Pons (tissue), 1 donor: ENCODE measurements at regions not wholly inside any gene's neighbourhood (a gene's known extent, or its start where the extent isn't known, plus 50 kb on each side); places are given as distances from the start of the nearest gene placed in this dataset.

ENCODE experiments used
- DNase-seq: peaks from one replicate; pipeline ENCODE4 v3.0.0-alpha.2; 2016; ENCODE audit warnings: low spot score

DNA sequence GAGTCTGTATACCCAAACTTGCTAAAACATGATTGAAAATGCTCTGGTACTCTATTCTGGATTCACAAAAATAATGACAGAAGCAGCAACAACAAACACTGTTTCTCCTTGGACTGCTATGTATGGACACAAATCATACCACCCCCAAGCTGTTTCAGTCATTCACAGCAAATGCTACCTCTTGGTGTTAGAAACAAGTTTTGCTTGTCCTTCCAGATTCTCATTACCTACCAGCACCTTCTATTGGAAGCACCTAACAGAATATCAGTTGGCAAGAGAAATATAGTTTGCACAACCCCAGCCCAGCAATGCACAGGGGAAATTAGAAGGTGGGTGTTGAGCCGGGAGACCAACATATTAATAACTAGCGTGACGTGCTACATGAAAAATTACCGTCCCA, 1950.9 kb downstream of the C4orf33 start:
- DNase-seq: no peak

DNA sequence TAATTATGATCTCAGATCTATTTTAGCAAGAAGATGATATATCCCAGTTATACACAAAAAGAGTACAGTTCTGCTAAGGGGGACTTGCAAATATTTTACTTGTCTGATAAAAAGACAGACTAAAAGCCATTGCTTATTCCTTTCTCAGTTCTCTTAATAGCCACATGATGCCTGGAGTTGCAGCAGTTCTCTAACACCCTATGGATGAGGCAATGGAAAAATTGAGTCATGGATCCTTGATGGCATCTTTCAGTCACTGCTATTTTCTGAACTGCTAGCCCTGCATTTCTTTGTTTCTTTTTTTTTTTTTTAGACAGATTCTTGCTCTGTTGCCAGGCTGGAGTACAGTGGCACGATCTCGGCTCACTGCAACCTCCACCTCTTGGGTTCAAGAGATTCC, 1956.7 kb downstream of the C4orf33 start:
- DNase-seq: no peak

DNA sequence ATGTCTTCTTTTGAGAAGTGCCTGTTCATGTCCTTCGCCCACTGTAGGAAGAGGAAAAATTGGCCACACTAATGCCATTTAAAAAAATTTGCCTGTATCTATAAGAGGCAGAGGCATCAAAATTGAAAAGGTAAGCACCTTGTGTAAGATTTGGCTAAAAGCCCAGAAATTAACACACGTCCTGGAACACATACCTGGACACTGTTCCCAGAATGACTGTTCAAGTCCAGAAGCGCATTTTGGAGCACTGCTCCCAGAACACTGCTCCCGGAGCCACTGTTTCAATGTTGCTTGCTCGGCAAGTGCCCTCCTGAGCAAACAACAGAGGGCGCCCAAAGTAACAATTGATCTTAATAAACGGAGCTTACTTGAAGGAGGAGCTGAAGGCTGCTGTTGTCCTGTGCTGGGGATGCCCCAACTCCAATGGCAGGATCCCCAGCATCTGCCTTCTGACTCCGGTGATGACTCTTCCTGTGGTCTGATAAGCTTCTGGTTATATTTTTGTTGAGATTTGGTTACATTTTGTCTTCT, 1958.6 kb downstream of the C4orf33 start:
- DNase-seq: no peak

DNA sequence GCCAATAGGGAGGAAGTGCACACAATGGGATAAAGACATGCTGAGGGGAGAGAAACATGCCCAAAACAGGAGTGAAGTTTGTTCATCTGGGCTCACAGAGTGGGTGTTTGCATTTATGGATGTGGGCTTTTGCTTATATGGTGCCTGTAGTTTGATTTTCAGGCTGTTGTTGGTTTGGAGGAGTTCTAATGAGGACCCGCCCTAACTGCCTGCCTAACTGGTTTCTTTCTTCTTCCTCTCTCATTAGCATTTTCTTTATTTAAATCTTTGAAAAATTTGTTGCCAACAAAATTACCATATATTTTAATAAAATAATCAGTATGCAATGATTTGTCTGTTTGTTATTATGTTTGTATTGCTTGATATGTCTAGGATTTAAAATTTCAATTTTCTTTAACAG, 1965.8 kb downstream of the C4orf33 start:
- no peak for DNase-seq

DNA sequence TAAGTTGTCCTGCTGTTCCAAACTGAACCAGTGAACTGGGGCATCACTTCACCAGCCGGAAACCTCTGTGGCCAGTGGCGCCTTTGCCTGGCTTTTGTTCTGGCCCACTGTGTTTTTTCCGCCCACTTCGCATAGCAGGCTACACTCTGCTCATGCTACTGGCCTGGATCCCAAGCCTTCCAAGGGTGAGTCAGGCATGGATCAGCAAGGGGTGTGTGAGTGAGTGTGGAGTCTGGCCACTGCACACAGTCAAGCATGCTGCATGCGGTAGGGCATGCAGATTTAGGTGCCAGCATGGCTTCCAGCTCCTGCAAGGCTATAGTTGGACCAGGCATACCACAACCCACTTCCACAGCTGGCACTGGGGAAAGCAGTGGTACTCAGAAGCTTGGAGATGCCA, 1967.9 kb downstream of the C4orf33 start:
- DNase-seq: no peak

DNA sequence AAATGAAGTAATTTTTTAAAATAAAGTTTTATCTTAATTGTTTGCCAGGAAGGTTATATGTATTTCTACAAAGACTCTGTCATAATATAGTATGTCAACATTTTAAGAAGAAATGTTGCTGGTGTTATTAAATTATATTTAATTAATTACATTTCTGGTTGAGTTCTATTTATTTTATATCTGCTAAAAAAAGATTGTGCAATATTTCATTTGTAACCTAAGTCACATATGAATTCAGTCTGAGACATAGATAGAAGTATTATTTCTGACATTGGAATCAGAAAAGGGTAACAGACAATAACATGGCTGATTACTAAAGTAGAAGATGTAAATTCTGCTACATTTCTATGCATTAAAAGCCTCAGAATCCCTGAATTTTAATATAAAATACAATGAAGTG, 1985.1 kb downstream of the C4orf33 start:
- DNase-seq: no peak

DNA sequence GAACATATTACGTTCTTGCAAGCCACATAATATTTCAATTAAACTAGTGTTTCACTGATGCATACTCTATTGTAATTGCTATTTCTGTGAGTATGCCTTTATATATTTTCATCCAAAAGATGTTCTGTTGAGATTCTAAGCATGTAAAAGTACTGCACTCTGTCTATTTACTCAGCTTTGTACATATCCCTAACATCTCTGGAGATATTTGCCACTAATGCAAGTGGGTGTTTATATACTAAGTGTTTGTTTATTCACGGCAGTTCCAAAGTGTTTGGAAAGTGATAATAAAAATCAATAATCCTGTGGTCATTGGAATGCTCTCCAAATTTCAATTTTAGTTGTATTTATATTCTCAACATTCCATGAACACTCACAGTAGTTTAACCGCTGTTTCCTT, 1989.0 kb downstream of the C4orf33 start:
- no peak for DNase-seq

DNA sequence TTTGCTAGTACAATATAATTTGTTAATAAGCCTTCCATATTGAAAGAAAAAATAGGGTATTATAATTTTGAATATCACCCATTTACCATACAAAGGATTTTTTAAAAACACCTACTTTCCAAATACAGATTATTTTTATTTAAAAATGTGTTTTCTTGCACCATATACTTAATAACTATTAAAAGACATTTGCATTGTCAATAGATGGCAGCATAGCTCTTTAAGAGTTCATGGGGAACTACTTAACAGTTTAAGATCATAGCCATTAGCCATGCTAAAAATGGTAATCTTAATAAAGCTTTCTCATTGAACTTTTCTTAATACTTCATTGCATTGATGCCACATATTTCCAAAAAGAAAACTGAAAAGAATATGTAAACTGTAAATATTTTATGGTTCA, 1995.9 kb downstream of the C4orf33 start:
- DNase-seq: peak; percentile 76

DNA sequence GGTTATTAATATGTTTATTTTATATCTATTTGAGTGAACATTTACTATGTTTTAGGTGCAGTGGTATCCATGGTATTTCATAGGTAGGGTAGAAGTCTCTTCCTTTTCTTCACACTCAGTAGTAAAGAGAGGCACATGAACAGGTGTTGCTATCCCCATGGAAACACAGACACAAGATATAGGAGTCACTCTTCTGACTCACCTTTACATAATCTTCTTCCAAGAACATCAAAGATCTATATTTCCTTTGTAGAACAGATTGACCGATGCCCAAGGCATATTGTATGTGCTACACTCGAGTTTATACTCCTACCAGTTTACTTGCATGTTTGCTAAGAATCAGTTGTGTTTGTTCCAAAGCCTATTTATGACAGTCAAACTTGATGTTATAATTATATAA, 1997.4 kb downstream of the C4orf33 start:
- no peak for DNase-seq

DNA sequence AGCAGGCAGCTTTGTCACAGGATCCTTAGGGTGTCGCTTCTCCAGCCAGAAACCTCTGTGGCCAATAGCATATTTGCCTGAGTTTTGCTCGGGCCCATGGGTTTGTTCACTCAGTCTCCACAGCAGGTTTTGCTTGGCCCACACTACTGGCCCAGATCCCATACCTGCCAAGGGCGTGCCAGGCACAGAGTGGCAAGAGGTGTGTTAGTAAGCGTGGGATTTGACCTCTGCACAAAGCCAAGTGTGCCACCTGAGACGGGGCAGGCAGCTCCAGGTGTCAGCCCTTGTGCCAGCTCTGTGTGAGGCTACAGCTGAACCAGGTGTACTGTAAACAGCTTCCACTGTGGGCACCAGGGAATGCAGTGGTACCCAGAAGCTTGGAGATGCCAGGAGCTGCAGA, 2003.0 kb downstream of the C4orf33 start:
- DNase-seq: no peak

DNA sequence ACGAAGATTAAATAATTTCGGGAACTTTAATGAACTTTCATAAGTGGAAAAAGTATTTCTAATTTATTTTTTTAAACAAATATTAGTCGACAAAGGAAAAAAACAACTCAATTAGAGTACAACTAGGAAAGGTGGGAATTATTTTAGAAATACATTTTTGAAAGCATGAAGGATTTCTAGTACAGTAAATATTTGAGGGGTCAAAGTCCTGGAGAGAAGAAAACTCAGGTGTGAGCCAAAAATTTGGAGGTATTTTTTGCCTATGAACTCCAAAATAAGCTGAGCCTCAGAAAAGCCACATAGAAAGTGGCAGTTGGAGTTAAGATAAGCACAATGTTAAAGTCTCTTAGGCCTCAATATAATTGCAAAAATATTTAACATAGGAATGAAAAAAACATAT, 2017.3 kb downstream of the C4orf33 start:
- no peak for DNase-seq

DNA sequence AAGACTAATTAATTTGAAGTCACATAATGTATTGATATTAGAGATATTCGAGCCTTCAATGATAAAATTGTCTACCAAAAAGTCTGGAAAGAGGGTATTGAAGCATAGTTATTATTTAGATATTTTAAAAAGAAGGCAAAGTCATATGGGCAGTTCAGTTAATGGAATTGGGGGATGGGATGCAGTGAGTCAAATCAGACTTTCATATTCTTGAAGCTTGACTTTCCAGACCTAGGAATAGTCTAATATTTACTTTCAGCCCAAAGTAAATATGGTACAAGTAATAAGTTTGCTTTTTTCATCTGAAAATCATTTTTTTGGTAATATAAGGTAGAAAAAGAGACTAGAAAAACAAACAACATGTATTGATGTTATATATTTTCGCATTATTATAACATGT, 2017.8 kb downstream of the C4orf33 start:
- no peak for DNase-seq

DNA sequence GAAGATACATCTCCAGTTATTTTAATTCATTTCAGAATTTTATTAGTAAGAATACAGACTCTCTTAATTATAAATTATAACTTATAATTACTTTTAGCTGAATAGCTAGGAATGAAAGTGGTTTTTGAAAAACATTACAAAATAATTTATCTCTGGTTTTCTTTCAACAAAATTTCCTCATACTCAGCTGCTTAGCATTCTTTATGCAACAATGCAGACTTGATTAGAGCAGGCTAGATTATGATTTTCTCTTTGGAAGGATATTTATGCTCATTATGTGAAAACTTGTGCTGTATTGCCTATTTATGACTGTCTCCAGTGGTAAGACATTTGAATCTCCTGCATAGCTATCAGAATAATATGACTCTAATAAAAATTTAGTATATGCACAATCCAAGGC, 2023.7 kb downstream of the C4orf33 start:
- DNase-seq: no peak

DNA sequence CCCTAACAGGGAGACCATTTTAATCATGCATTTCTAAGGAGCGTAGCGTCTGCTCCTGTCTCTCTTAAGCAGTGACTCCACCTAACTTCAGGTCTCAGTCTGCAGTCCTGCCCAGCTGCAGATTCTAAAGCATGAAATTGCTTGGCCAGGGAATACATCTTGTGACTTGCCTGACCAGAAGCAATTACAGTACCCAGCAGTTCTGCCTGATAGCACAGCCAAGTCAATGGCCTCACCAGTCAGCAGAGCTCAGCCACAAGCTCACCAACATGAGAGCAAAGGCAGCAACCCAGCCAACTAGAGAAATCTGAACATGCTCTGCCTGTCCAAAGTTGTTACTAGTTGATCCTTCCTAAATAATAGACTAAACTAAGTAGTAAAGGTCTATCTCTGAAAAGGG, 2011.9 kb upstream of the PCDH10 start:
- no peak for DNase-seq

DNA sequence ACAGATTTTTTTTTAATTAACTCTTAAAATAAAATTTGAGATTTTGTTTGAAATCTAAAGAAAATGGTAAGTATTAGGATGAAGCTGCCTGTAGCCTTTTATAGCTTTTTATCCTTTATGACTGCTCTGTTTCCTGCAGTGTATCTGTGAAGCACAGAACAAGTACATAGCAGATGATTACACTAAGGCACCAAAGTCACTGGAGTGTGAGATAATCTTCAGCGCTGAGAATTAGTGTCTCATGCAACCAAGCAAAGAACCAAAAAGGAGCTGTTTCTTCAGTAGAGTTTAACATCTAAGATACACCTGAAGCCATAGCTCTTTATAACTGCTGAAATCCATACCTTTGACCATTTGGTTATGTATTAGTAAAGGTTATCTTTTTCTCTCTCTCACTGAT, 1989.8 kb upstream of the PCDH10 start:
- DNase-seq: no peak

DNA sequence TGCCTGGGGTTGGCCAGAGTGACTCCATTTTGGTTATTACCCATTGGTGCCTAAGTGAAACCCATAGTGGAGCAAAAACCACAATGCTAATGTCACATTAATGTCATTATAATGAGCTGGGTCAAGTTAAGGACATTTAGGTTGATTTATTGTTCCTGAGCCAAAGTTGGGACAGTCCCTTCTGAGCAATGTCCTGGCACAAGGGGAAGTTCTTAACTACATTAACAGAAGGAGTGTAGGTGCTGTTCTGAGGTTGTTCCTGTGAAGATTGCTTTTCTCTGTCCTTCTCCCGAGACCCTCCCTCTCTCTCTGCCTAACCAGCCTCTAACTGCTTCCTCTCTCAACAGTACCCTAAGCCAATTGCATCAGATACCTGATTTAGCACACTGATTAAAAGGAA, 1956.8 kb upstream of the PCDH10 start:
- no peak for DNase-seq

DNA sequence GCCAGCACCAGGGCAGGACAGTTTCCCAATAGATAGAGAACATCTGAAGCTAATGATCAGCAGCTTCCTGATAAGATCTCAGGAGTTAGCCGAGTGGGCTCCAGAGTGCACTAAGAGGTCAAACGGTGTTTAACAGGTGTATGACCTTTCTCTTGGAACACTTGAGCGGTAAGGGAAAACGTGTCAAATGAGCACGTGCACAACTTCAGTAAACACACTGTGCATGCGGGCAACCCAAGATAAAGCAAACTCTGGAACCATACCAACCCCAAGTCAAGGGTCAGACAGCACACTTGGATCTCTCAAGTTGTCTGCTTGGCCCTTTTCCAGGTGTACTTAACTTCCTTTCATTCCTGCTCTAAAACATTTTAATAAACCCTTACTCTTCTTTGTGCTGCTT, 1941.5 kb upstream of the PCDH10 start:
- DNase-seq: no peak

DNA sequence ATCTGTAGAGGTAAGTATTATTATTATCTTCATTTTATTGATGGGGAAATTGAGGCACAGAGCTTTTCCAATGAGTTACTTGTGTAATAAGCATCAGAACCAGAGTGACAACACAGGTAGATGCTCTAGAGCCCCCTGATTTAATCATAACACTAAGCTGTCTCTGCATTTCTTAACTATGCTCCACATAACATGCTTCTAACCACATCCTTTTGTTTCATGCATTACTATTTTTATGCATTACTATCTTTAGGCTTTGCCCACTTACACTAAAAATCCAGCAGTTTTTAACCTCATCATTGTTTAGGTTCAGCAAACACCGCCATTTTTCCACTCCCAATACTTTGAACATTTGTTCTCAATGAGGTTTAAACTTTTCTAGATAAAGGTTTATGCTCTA, 1900.8 kb upstream of the PCDH10 start:
- DNase-seq: no peak

DNA sequence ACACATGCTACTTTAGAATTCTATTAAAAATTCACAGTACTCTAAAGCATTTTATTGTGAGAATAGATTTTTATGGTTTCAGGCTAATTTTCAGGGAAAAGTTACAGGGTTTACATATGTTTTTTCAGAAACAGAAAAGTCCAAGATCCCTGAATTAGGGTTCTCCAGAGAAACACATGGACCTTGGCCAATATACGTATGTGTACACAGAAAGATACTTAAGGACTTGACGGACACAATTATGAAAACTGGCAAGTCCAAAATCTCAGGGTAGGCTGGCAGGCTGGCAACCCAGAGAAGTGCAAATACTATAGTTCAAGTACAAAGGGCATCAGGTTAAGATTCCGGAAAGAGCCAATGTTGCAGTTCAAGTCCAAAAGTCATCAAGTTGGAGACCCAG, 1897.8 kb upstream of the PCDH10 start:
- no peak for DNase-seq

DNA sequence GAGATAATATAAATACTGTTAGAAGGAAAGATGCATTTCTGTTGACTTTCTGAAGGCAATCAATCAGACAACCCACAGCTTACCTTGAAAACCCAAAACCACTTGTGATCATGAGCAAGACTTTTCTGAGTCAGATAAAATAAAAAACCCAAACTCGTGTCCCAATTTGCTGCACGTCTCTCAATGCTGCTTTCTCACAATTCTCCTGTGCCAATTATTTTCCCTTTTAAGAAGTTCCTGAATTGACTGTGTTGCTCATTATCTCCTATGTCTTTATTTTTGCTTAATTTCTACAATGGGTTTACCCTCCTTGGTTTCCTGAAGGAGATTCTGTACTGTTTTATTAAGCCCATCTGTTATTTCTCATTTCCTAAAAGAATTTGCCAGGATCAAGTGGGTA, 1891.9 kb upstream of the PCDH10 start:
- DNase-seq: no peak

DNA sequence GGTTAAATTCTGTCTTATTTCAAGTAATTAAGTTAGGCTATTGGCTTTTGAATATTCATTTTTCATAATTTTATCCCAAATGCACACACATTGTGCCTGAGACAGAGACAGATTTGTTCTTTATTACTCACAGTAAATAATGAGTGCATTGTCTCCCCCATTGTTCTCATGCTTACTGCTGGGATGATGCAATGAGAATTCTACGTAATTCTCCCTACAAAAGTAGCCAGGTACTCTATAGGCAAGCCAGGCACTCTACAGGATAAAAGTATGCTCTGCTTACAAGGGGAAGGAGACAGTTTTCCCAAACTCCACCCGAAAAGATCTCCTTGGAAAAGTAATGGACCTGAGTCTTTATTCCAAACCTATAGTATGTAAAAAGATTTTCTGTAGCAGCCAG, 1890.7 kb upstream of the PCDH10 start:
- peak; percentile 89 for DNase-seq

DNA sequence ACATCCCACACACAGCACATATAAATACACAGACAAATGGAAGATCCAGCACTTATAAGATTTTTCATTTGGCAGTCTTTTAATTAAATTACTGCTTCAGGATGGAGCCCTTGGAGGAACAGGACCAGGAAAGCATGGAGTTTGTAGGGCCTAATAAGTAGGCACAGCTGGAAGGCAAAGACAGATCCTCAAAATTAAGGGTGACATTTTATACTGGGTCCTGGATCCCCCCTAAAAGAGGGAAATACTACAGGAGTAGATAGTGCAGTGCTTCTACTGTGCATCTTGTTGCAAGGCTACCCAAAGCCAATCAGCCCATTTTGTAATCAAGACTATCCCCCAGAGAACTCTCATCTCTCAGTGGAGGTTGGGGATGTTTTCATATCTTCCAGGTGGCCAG, 1860.7 kb upstream of the PCDH10 start:
- no peak for DNase-seq

DNA sequence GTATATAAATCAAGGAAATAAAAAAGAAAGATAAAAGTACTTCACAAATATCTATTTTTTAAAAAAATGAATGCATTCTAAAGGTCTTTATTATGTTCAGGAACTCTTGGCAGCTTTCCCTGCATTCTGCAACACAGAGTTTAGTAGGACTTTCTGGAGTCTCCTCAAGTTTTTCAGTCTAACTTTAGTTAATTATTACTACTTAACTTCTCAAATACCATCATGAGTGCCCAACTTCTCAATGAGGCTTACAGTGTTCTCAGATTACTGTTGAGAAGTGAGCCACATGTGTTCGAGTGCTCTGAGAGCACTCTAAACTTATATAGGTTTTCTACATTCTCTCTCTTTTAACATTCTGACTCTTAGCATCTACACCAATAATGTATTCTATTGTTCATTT, 1852.9 kb upstream of the PCDH10 start:
- no peak for DNase-seq

DNA sequence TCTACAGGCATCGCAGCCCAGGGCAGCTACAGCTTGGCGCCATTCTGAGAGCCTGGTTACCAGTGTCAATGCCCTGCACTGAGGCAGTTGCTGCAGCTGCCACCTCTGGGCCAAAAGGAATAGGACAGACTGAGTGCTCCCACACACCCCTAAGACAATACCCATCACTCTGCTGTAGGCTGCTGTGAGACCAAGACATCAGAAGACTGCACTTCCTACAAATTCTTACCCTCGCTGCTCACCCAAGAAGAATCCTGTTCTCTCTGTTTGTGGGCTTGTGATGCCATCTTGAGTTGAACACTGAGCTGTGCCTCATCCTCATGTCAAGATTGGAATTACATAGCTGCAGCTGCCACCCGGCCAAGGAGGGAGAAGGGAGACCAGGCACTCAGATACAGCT, 1847.0 kb upstream of the PCDH10 start:
- DNase-seq: peak; percentile 46

DNA sequence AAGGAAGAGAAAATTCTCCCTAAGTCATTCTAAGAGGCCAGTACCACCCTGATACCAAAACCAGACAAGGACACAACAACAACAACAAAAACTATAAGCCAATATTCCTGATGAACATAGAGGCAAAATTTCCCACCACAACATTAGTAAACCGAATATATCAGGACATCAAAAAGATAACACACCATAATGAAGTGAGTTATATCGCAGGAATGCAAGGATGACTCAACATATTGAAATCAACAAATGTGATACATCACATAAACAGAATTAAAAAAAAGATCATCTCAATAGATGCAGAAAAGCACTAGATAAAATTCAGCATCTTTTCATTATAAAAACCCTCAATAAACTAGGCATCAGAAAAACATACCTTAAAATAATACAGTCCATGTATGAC, 1844.4 kb upstream of the PCDH10 start:
- DNase-seq: no peak
